SJCRH30 (cell line): ENCODE measurements at regions not wholly inside any gene's neighbourhood (a gene's known extent, or its start where the extent isn't known, plus 50 kb on each side); places are given as distances from the start of the nearest gene placed in this dataset.
"Not testable (repeated sequence)": the region's sequence is repeated elsewhere in the genome, so short reads cannot be mapped to it uniquely, and the experiment has no call there.

Experiments used
- DNase-seq, 2 experiments: peaks; one replicate each; pipeline ENCODE4 v3.0.0-alpha.2; 2015 to 2020
- H3K27ac ChIP-seq: fragments of 250-450 bp; sonication (Bioruptor Pico); 2 replicates; pipeline ENCODE4 v1.5.1; 2020; ENCODE audit warnings: mild to moderate bottlenecking, moderate library complexity
- H3K27me3 ChIP-seq: fragments of 250-450 bp; sonication (Bioruptor Pico); 2 replicates; pipeline ENCODE4 v1.5.1; 2020; ENCODE audit warnings: mild to moderate bottlenecking, moderate library complexity
- H3K36me3 ChIP-seq: fragments of 250-450 bp; sonication (Bioruptor Pico); 2 replicates; pipeline ENCODE4 v1.5.1; 2020; ENCODE audit warnings: mild to moderate bottlenecking, moderate library complexity
- H3K4me1 ChIP-seq: fragments of 250-450 bp; sonication (Bioruptor Pico); 2 replicates; pipeline ENCODE4 v1.5.1; 2020; ENCODE audit warnings: mild to moderate bottlenecking, moderate library complexity
- H3K4me3 ChIP-seq: fragments of 250-450 bp; sonication (Bioruptor Pico); 2 replicates; pipeline ENCODE4 v1.5.1; 2020; ENCODE audit warnings: mild to moderate bottlenecking, moderate library complexity
- H3K9me3 ChIP-seq: fragments of 250-450 bp; sonication (Bioruptor Pico); replicated peaks from 2 replicates; pipeline ENCODE4 v1.5.1; 2020; ENCODE audit warnings: mild to moderate bottlenecking, moderate library complexity

DNA sequence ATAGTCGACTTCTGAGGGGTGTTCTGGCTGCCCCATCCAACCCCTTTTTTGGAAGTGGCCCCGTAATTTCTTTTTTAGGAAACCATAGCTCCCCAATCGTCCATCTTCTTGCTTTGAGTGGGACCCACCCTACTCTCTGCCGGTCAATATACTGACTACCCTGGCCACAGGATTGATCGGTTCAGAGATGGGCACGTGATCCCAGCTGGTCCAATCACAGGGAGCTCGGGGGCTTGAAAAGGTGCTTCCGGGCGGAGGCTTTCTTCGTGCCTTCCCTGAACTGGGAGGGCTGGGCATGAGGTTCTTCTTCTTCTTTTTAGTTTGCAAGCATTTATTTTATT is 78.7 kb upstream of the SH3PXD2B start:
- Histone ChIP-seq H3K27me3 (no peaks in the 10 kb centered on the region), H3K9me3 (0 out of 2 replicates have a peak, but pooled peaks cover 2% of the 10 kb centered on the region), H3K4me3 (no peak overlapping the region), H3K27ac (no peak overlapping the region), H3K36me3 (no peaks in the 10 kb centered on the region), H3K4me1 (peaks cover 17% of the 10 kb centered on the region; the same call in 1 of the 2 replicates)
- DNase-seq, result no peak

- not testable (repeated sequence) for H3K27ac ChIP-seq, H3K27me3 ChIP-seq, DNase-seq, H3K36me3 ChIP-seq, H3K9me3 ChIP-seq, H3K4me3 ChIP-seq
- H3K4me1 ChIP-seq, result peaks cover 17% of the 10 kb centered on the region; the same call in 1 of the 2 replicates
Measured at GRCh38 chr5:172532439-172532838, 78.1 kb upstream of the SH3PXD2B start.

- Histone ChIP-seq H3K27me3 (no peaks in the 10 kb centered on the region), H3K27ac (no peak overlapping the region), H3K4me3 (no peak overlapping the region), H3K9me3 (no peaks in the 10 kb centered on the region), H3K36me3 (no peaks in the 10 kb centered on the region), H3K4me1 (peaks cover 17% of the 10 kb centered on the region; the same call in 1 of the 2 replicates)
- DNase-seq, result no peak
Measured at GRCh38 chr5:172531704-172532026, 77.3 kb upstream of the SH3PXD2B start.

- Histone ChIP-seq H3K27ac (no peak overlapping the region), H3K4me3 (no peak overlapping the region), H3K27me3 (no peaks in the 10 kb centered on the region), H3K9me3 (no peaks in the 10 kb centered on the region), H3K4me1 (peaks cover 17% of the 10 kb centered on the region; the same call in 1 of the 2 replicates), H3K36me3 (no peaks in the 10 kb centered on the region)
- no peak for DNase-seq
Measured at GRCh38 chr5:172530878-172531703, 76.8 kb upstream of the SH3PXD2B start.

- H3K27me3 ChIP-seq, result no peaks in the 10 kb centered on the region
- no peak overlapping the region for H3K4me3 ChIP-seq
- DNase-seq, result no peak
- no peaks in the 10 kb centered on the region for H3K36me3 ChIP-seq
- H3K4me1 ChIP-seq, result peaks cover 17% of the 10 kb centered on the region; the same call in 1 of the 2 replicates
- no peaks in the 10 kb centered on the region for H3K9me3 ChIP-seq
- H3K27ac ChIP-seq, result no peak overlapping the region
Measured at GRCh38 chr5:172530406-172530805, 76.1 kb upstream of the SH3PXD2B start.

GRCh38 chr5:172529896-172530295 is 75.6 kb upstream of the SH3PXD2B start:
- no peak overlapping the region for H3K27ac ChIP-seq
- peaks cover 17% of the 10 kb centered on the region; the same call in 1 of the 2 replicates for H3K4me1 ChIP-seq
- no peak overlapping the region for H3K4me3 ChIP-seq
- DNase-seq, result no peak
- H3K27me3 ChIP-seq, result no peaks in the 10 kb centered on the region
- H3K36me3 ChIP-seq, result no peaks in the 10 kb centered on the region
- no peaks in the 10 kb centered on the region for H3K9me3 ChIP-seq

- H3K4me1 ChIP-seq, result peaks cover 9% of the 10 kb centered on the region; the same call in 1 of the 2 replicates
- no peaks in the 10 kb centered on the region for H3K27me3 ChIP-seq
- no peak overlapping the region for H3K4me3 ChIP-seq
- no peak for DNase-seq
- H3K36me3 ChIP-seq, result no peaks in the 10 kb centered on the region
- no peak overlapping the region for H3K27ac ChIP-seq
- H3K9me3 ChIP-seq, result no peaks in the 10 kb centered on the region
Measured at GRCh38 chr5:172528440-172528839, 74.1 kb upstream of the SH3PXD2B start.

DNA sequence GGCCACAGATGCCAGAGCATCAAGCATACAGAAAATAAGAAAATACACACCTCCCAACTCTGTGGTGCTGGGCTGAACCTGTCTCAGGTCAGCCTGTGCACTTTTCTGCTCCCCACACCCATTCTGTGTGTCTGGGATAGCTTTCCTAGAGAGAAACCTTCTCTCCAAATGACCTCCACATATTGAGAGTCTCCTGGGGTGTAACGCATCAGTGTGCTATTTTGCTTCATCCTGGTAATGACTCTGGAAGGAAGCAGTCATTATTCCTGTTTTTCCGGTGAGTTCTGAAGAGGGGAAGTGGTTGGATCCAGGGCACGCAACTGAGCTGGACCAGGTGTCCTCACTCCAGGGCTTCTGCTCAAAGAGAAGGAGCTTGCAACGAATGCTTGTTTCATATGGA is 73.2 kb upstream of the SH3PXD2B start:
- no peak overlapping the region for H3K4me3 ChIP-seq
- no peaks in the 10 kb centered on the region for H3K9me3 ChIP-seq
- no peaks in the 10 kb centered on the region for H3K27me3 ChIP-seq
- no peaks in the 10 kb centered on the region for H3K36me3 ChIP-seq
- H3K4me1 ChIP-seq, result peaks cover 2% of the 10 kb centered on the region; the same call in 1 of the 2 replicates
- DNase-seq, result no peak
- no peak overlapping the region for H3K27ac ChIP-seq

GRCh38 chr5:172525996-172526360 is 71.7 kb upstream of the SH3PXD2B start:
- no peaks in the 10 kb centered on the region for H3K9me3 ChIP-seq
- H3K4me3 ChIP-seq, result no peak overlapping the region
- H3K27ac ChIP-seq, result no peak overlapping the region
- H3K36me3 ChIP-seq, result no peaks in the 10 kb centered on the region
- DNase-seq, result no peak
- H3K4me1 ChIP-seq, result no peaks in the 10 kb centered on the region
- H3K27me3 ChIP-seq, result no peaks in the 10 kb centered on the region

DNA sequence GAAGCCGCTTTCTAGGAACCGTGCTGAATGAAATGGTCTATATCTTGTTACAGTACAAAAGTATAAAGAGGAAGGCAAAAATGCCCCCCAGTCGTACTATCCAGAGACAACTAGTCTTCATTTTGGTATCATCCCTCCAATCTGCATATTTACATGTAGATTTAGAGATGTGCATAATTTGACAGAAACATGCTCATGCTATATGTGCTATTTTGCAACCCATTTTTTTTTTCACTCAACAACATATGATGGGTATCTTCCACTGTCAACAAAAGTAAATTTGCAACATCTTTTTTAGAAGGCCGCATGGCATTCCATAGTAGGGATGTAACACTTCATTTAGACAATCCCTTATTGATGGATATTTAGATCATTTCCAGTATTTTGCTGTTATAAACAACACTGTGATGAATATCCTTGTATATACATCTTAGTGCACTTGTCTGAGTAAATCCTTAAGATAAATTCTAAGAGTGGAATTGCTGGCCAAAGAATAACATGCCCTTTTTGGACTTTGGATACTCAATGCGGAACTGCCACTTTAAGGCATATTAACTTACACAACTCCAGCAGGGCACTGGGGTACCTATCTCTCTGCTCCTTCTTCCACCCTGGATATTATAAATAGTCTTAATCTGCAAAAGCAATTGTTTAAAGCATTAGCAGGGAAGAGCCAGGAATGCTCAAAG is 71.1 kb upstream of the SH3PXD2B start:
- H3K27ac ChIP-seq, result no peak overlapping the region
- DNase-seq, result no peak
- no peaks in the 10 kb centered on the region for H3K4me1 ChIP-seq
- H3K9me3 ChIP-seq, result no peaks in the 10 kb centered on the region
- no peak overlapping the region for H3K4me3 ChIP-seq
- no peaks in the 10 kb centered on the region for H3K27me3 ChIP-seq
- H3K36me3 ChIP-seq, result no peaks in the 10 kb centered on the region

- Histone ChIP-seq H3K27me3 (no peaks in the 10 kb centered on the region), H3K4me1 (no peaks in the 10 kb centered on the region), H3K27ac (no peak overlapping the region), H3K4me3 (no peak overlapping the region), H3K9me3 (no peaks in the 10 kb centered on the region), H3K36me3 (no peaks in the 10 kb centered on the region)
- DNase-seq, result no peak
Measured at GRCh38 chr5:172524573-172525021, 70.3 kb upstream of the SH3PXD2B start.

- H3K9me3 ChIP-seq, result no peaks in the 10 kb centered on the region
- H3K27ac ChIP-seq, result no peak overlapping the region
- H3K27me3 ChIP-seq, result no peaks in the 10 kb centered on the region
- DNase-seq, result no peak
- H3K4me1 ChIP-seq, result no peaks in the 10 kb centered on the region
- H3K4me3 ChIP-seq, result no peak overlapping the region
- H3K36me3 ChIP-seq, result no peaks in the 10 kb centered on the region
Measured at GRCh38 chr5:172523146-172523745, 68.9 kb upstream of the SH3PXD2B start.

DNA sequence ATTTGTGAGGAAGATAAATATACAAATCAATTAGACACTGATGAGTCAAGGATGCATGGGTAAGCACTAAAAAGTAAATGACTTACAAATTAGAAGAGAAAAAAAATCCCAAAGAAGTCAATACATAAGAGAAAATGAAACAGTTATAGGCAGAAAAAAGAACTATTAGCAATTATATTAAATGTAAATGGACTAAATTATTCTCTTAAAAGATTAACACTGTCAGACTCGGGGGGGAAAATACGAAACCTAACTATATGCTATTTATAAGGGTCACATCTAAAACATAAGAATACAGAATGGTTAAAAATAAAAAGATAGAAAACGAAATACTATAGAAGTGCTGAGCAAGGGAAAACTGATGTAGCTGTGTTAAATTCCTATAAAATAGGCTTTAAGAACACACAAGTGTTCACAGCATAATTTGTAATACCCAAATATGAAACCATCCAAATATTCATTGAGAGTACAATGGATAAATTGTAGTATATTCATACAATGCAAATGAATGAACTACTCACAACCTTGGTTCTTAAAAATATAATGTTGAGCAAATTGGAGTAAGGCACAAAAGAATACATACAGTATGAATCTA is 67.1 kb upstream of the SH3PXD2B start:
- H3K27me3 ChIP-seq, result no peaks in the 10 kb centered on the region

DNA sequence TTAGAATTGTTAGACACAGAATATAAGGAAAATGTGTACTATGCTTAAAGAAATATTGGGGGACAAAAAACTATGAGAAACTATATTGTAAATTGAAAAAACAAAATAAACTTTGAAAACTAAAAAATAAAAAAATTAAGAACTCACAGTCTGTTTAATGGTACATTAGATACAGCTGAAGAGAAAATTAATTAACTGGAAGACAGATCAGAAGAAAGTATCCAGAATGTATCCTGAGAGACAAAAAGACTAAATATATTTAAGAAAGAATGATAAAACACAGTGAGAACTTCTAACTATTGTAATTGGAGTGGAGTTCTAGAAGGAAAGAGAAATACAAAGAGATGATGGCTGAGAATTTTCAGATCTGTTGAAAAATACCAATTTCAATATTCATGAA is 57.6 kb upstream of the SH3PXD2B start:
- Histone ChIP-seq H3K4me1 (no peaks in the 10 kb centered on the region), H3K27me3 (no peaks in the 10 kb centered on the region), H3K27ac (no peak overlapping the region), H3K4me3 (no peak overlapping the region), H3K9me3 (peaks cover 20% of the 10 kb centered on the region), H3K36me3 (no peaks in the 10 kb centered on the region)
- DNase-seq, result no peak

More for the DNA sequence above, 67.1 kb upstream of the SH3PXD2B start:
- H3K27ac ChIP-seq, result no peak overlapping the region
- H3K9me3 ChIP-seq, result no peaks in the 10 kb centered on the region
- H3K4me3 ChIP-seq, result no peak overlapping the region
- DNase-seq, result no peak
- no peaks in the 10 kb centered on the region for H3K4me1 ChIP-seq
- no peaks in the 10 kb centered on the region for H3K36me3 ChIP-seq

- Histone ChIP-seq H3K4me1 (peaks cover 8% of the 10 kb centered on the region), H3K27ac (no peak overlapping the region), H3K9me3 (peaks cover 20% of the 10 kb centered on the region), H3K36me3 (no peaks in the 10 kb centered on the region), H3K27me3 (no peaks in the 10 kb centered on the region), H3K4me3 (no peak overlapping the region)
- DNase-seq, result no peak
Measured at GRCh38 chr5:172509405-172509781, 55.1 kb upstream of the SH3PXD2B start.
